ENCODE measurements at regions not wholly inside any gene's neighbourhood (a gene's known extent, or its start where the extent isn't known, plus 50 kb on each side); places are given as distances from the start of the nearest gene placed in this dataset.

- TF ChIP-seq POLR2A (IDR thresholded peaks at IDR 0.05) (no peak), CTCF (IDR thresholded peaks at IDR 0.05) (no peak), EP300 (IDR thresholded peaks at IDR 0.05) (no peak)
These were observed 70.4 kb upstream of the USP9X start for GRCh38 chrX:41014776-41015360.

Data from gastroesophageal sphincter (tissue), 3 donors.